Calu3 (cell line): ENCODE measurements at regions not wholly inside any gene's neighbourhood (a gene's known extent, or its start where the extent isn't known, plus 50 kb on each side); places are given as distances from the start of the nearest gene placed in this dataset.

ENCODE experiments used
- BruUV-seq: library from RNA; stranded (reverse); fragments of 400-500 nt; replicated peaks from 2 replicates; lab custom pipeline; 2021; lab: Mats Ljungman, UMichigan
- CTCF ChIA-PET: fragments of 300-600 bp; sonication (Branson Sonifier 250); formaldehyde crosslinking; loops from one replicate; lab custom pipeline; 2022; ENCODE audit warnings: antibody characterized with exemption; lab: Charles Lee
- DNase-seq: peaks from one replicate; pipeline ENCODE4 v3.0.0; 2022
- H3K27ac Mint-ChIP-seq: one replicate; pipeline ENCODE4 v1.8.0; 2022; ENCODE audit warnings: mixed read lengths; ENCODE audit not compliant: unreplicated experiment
- H3K27me3 Mint-ChIP-seq: one replicate; pipeline ENCODE4 v1.8.0; 2022; ENCODE audit warnings: mixed read lengths; ENCODE audit not compliant: unreplicated experiment
- H3K36me3 Mint-ChIP-seq: one replicate; pipeline ENCODE4 v1.8.0; 2022; ENCODE audit warnings: mild to moderate bottlenecking, moderate library complexity, mixed read lengths; ENCODE audit not compliant: insufficient read depth, unreplicated experiment
- H3K4me1 Mint-ChIP-seq: one replicate; pipeline ENCODE4 v1.8.0; 2022; ENCODE audit warnings: mild to moderate bottlenecking, low read depth, mixed read lengths; ENCODE audit not compliant: unreplicated experiment
- H3K4me3 Mint-ChIP-seq: one replicate; pipeline ENCODE4 v1.8.0; 2022; ENCODE audit warnings: mild to moderate bottlenecking, low read depth, moderate library complexity, mixed read lengths; ENCODE audit not compliant: unreplicated experiment
- H3K9me3 Mint-ChIP-seq: one replicate; pipeline ENCODE4 v1.8.0; 2022; ENCODE audit warnings: low read depth, mixed read lengths; ENCODE audit not compliant: unreplicated experiment
- CTCF ChIP-seq: fragments of 200-600 bp; IDR thresholded peaks from one replicate; pipeline ENCODE4 v1.8.0; 2022; ENCODE audit warnings: antibody characterized with exemption; ENCODE audit not compliant: unreplicated experiment
- intact Hi-C: fragments of 100-400 bp; cut with micrococcal nuclease; formaldehyde crosslinking; loops from one replicate; pipeline ENCODE4 v1.10.0; 2022; ENCODE audit not compliant: unreplicated experiment

GRCh38 chr20:12395353-12395752 lies 477.7 kb downstream of the BTBD3 start:
- CTCF ChIA-PET = interaction anchor here (1.1 kb wide), 1 partner anchor 383 kb away, joined by 4 read pairs; no protein-coding TSS in a partner anchor
- peaks cover 5% of the 10 kb centered on the region for H3K9me3 Mint-ChIP-seq
- H3K36me3 Mint-ChIP-seq = no peaks in the 10 kb centered on the region
- no peak overlapping the region for H3K4me3 Mint-ChIP-seq
- BruUV-seq = no TSS peak
- intact Hi-C loops = no loop called here
- no peaks in the 10 kb centered on the region for H3K27me3 Mint-ChIP-seq
- no peaks in the 10 kb centered on the region for H3K4me1 Mint-ChIP-seq
- no peak for DNase-seq
- TF ChIP-seq CTCF = no peak
- H3K27ac Mint-ChIP-seq = no peak overlapping the region

GRCh38 chr20:12395760-12396159 lies 478.1 kb downstream of the BTBD3 start:
- no peak for TF ChIP-seq CTCF
- H3K4me1 Mint-ChIP-seq = no peaks in the 10 kb centered on the region
- CTCF ChIA-PET = no interaction called here
- no peaks in the 10 kb centered on the region for H3K36me3 Mint-ChIP-seq
- BruUV-seq = no TSS peak
- no peaks in the 10 kb centered on the region for H3K27me3 Mint-ChIP-seq
- no peak for DNase-seq
- H3K27ac Mint-ChIP-seq = no peak overlapping the region
- H3K9me3 Mint-ChIP-seq = peaks cover 5% of the 10 kb centered on the region
- H3K4me3 Mint-ChIP-seq = no peak overlapping the region
- intact Hi-C loops = no loop called here

GRCh38 chr20:12399110-12399836 lies 481.6 kb downstream of the BTBD3 start:
- no peak overlapping the region for H3K4me3 Mint-ChIP-seq
- H3K4me1 Mint-ChIP-seq = peaks cover 13% of the 10 kb centered on the region
- no peaks in the 10 kb centered on the region for H3K27me3 Mint-ChIP-seq
- no peak for DNase-seq
- H3K36me3 Mint-ChIP-seq = no peaks in the 10 kb centered on the region
- intact Hi-C loops = no loop called here
- no peak overlapping the region for H3K27ac Mint-ChIP-seq
- no TSS peak for BruUV-seq
- H3K9me3 Mint-ChIP-seq = peaks cover 2% of the 10 kb centered on the region
- TF ChIP-seq CTCF = no peak
- CTCF ChIA-PET = no interaction called here

- Mint-ChIP-seq H3K4me1 (peaks cover 25% of the 10 kb centered on the region), H3K9me3 (peaks cover 2% of the 10 kb centered on the region), H3K36me3 (no peaks in the 10 kb centered on the region), H3K27me3 (no peaks in the 10 kb centered on the region), H3K27ac (no peak overlapping the region), H3K4me3 (no peak overlapping the region)
- DNase-seq = no peak
- no TSS peak for BruUV-seq
- intact Hi-C loops = no loop called here
- TF ChIP-seq CTCF = no peak
- CTCF ChIA-PET = no interaction called here
Measured at GRCh38 chr20:12404941-12405340, 487.2 kb downstream of the BTBD3 start.
